ENCODE measurements at regions not wholly inside any gene's neighbourhood (a gene's known extent, or its start where the extent isn't known, plus 50 kb on each side); places are given as distances from the start of the nearest gene placed in this dataset.

DNA sequence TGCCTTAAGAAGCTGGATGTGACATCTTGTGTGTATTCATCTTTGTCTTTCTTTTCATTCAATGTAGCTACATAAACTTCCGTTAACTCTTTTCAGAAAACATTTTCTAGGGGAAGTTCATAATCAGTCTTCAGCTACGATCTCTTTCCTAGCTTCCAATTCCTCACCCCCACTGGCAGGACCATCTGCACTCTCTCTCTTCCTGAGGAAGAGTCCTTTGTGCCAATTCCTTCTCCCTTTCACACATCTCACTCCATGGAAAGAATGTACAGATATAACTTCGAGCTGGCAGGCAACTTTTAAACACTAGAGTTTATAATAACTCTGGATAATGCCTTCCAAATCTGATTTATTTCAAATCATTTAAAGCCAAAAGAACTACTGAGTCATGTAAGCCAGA is 495.7 kb downstream of the GALC start:
- no peak for FAIRE-seq

GRCh38 chr14:87494010-87494409 is 499.0 kb downstream of the GALC start:
- no peak for FAIRE-seq

DNA sequence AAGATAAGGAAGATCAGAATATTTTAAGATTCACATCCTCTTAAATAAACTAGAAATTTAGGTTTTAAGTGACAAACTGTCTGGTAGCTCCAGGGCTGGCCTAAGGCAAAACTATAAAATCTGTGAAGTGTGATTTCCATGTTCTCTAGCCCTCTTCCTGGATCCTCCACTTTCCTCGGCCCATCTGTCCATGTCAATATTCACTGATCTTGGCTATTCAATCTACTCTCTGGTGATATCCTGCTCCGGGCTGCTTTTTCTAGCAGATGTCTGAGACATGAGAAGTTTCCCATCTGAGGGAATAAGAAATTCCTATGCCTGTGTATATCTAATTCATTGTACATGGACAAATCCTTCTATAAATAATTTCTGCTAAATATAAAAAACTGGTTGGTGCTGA is 500.4 kb downstream of the GALC start:
- FAIRE-seq = no peak

DNA sequence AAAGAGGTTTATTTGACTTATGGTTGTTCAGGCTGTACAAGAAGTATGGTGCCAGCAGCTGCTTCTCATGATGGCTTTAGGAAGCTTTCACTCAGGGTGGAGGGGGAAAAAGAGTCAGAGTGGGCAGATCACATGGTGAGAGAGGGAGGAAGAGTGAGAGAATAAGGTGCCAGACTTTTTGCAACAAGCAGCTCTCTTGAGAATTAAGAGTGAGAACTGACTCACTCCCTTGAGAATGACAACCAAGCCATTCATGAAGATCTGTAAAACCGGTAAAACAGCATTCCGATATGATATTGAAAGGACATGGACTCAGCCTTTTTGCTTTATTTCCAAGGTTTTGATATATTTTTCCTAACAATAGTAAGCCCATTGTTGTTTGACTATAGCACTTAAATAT is 501.2 kb downstream of the GALC start:
- FAIRE-seq = no peak

- no peak for FAIRE-seq
These were observed 503.7 kb downstream of the GALC start for GRCh38 chr14:87489196-87489819.

- no peak for FAIRE-seq
These were observed 509.4 kb downstream of the GALC start for GRCh38 chr14:87483271-87484260.

DNA sequence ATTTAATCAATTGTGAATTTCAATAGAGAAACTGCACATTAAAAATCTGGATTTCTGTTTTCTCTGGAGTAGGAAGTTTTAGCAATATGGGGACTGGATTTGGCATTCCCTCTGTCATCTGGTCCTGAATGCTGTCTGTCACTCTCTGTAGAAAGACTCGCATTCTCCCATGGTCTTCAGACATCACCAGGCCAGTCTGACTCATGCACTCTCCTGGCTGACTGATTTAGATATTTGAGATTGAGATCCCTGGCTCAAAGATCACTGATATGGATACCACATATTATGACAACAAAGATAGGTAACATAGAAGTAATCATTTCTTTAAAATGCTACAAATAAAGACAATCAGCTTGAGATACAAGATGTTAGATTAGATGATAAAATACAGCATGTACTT is 524.5 kb downstream of the GALC start:
- FAIRE-seq = no peak

DNA sequence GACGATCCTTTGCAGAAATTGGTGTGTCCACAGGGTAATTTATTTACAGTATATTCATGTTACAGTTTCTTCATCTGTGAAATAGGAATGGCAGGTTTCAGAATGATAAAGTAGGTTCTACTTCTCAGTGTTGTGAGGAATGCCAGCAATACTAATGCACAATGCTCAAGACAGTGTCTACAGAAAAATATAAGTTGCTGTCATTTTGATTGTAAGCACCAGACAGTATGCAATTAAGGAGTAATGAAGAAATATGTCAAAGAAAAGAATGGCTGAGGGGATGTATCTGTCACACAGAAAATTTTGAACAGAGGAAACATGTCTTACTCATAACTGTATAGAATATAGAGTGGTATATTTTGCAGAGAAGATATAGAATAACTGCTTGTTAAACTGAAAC is 525.4 kb downstream of the GALC start:
- no peak for FAIRE-seq

- FAIRE-seq = no peak
These were observed 527.2 kb downstream of the GALC start for GRCh38 chr14:87465770-87466169.

- no peak for FAIRE-seq
These were observed 531.3 kb downstream of the GALC start for GRCh38 chr14:87461704-87462103.

DNA sequence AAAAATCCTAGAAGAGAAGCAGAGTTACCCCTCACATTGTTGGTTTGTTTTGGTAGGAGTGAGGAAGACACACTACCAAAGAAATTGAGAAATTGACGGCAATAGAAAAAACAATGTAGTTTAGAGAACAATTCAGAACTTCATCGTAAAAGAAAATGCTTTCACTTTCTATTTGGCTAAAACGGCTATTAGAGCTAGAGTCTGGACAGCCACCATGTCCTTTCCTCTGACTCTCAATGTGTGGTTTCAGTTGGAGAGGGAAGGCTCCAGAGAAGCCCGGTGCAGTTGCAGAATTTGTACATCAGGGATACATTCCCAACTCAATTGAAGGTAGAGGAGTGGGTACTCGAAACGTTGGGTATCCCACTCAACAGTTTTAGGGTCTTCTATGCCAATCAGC is 535.3 kb downstream of the GALC start:
- FAIRE-seq = no peak

DNA sequence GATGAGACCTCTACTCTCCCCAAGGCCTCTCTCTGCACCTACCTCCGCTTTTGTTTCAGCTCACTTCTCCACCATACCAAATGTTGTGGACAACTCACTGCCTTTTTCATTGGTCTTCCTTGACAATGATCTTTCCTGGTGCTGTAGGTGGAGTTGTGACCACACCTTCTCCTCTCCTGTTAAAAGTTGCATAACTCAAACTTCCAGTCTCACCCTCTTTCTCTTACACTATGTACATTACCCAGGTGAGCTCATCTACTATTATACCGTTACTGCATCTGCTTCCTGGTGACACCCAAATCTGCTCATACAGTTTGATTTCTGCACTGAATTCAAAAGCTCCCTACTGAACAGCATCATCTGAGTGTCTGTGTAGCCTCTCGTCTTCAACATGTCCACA is 542.8 kb downstream of the GALC start:
- no peak for FAIRE-seq

DNA sequence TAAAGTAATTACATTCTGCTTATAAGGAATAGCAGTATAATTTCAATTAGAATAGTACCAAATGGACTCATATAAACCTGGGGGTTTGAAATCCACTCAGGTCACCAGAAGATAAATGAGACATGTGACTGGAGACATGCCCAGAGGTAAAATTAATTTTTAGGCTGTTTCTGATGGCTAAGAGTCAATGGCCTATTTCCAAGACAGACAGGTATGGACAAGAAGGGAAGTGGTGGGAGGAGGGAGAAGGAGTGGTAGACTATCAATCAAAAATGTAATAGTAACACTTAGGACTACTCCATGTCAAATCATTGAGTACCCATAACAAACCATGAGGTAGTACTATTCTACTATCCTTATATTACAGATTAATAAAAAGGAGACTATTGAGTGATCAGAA is 544.0 kb downstream of the GALC start:
- FAIRE-seq = no peak

DNA sequence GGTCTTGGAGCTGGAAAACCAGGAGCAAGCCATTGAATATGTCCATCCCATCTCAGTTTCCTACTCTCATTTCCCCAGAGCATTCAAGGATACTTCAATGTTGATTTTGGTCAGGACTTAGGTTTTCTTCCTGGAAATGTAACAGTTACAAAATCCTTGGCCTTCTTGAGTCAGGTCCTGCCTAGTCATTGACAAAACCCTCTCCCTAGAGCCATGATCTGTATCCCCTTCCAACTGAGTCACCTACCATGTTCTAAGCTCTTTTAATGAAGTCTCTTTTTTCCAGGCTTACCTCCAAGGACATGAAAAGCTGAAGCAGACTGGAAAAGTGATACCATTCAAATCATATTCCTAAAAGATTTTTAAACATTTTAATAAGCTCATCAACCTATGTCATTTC is 549.2 kb downstream of the GALC start:
- no peak for FAIRE-seq

GRCh38 chr14:87443039-87443438 is 549.9 kb downstream of the GALC start:
- no peak for FAIRE-seq

DNA sequence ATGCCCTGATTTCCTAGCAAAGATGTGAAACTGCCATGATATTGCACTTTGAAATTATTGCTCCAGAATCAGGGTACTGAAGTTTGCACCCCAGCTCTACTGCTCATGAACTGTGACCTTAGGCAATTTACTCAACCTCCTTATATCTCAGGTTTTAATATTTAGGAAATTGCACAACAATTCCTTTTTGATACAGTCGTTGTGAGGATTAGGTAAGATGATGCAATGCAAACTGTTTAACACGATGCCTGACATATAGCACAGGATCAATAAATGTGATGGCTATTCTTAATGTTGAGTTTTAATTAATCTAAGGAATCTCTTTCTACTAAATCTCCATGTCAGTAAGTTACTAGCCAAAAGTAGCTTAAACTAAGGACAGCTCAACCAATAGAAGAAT is 555.8 kb downstream of the GALC start:
- no peak for FAIRE-seq

DNA sequence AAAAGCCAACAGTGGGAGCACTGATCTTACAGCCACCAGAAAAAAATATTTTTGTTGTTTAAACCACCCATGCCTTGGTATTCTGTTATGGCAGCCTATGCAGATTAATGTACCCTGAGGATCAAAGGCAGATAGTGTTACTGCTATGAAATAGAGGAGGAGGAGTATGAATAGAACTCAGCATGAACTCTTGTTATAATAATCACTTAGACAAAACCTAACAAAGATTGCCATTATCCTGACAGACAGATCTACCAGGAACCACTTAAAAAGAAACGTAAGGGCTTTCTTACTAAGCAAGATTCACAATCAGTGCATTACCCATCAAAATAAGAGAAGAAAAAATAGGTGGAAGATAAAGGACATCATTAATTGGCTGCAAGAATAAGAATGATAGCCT is 558.3 kb downstream of the GALC start:
- FAIRE-seq = no peak

DNA sequence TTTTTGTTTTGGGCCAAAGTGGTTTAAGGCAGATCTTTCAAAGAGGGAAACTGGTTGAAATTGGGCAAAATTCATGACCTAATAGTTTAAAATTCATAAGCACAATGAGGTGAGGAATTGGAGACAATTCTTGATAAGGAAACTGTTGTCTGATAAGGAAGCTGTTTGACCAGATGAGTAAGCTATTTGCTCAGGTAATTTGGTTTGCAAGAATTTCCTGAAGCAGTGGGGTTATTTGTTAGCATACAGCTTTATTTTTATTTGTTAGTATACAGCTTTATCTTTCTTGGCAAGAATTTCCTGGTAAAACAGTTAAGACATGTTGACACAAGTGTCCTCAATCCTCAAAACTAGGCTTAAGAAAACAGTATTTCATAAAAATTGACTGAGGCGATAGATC is 559.0 kb downstream of the GALC start:
- no peak for FAIRE-seq

GRCh38 chr14:87432698-87433097 is 560.3 kb downstream of the GALC start:
- FAIRE-seq = no peak

DNA sequence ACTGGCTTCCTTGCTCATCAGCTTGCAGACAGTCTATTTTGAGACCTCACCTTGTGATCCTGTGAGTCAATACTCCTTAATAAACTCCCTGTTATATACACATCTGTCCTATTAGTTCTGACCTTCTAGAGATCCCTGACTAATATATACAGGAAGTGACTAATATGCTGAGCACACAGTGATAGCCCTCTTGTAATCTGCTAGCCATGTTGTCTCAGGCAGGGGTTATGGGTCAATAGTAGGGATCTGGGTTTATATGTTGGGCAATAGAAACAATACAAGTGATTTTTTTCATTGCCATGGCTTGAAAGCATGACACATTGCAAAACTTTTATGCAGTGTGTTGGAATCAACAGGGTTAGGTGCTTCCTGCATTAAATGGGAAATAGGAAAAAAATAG is 562.2 kb downstream of the GALC start:
- no peak for FAIRE-seq

- FAIRE-seq = no peak
These were observed 562.8 kb downstream of the GALC start for GRCh38 chr14:87430214-87430613.

DNA sequence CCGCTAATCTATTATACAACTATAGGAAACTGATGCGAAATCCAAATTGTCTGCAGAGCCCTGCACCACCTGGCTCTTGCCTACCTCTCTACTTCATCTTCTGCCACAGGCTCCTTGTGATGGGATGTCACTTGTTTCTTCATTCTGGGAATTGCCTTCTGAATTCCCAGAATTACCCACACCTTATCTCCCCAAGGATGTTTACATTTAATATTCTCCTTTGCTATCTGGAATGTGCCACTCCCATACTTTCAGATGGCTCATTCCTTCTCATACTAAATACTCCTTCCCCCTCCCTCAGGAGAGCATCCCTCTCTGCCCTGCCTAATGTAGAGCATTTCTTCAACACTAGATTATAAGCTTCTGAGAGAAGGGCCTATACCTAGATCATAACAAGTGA is 573.1 kb downstream of the GALC start:
- FAIRE-seq = no peak

GRCh38 chr14:87411370-87411769 is 581.6 kb downstream of the GALC start:
- FAIRE-seq = no peak

GRCh38 chr14:87409393-87409792 is 583.6 kb downstream of the GALC start:
- FAIRE-seq = no peak

DNA sequence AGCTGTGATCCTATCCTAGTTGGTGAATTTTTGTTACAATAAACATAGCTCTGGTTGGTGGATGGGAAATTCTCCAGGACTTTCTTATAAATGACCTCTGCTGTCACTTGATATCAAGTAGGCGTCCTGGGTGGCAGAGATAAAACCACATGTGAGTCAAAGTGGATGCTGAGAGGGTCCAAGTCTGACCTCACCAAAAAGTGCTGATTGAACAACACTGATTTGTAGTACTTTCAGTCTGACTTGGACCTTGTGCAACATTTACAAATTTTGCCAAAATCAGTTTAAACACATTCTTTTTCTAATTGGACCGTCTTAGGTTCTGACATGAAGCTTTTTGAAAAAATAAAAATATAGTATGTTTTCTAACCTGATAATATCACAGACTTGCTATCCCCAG is 585.6 kb downstream of the GALC start:
- FAIRE-seq = no peak
